SK-N-SH (cell line): ENCODE measurements at regions not wholly inside any gene's neighbourhood (a gene's known extent, or its start where the extent isn't known, plus 50 kb on each side); places are given as distances from the start of the nearest gene placed in this dataset.

Experiments used
- CTCF ChIA-PET: fragments of 300-600, 350-600 bp; formaldehyde crosslinking; extraction: SDS; loops from one replicate; lab custom pipeline; 2021; lab: Yijun Ruan, JAX
- POLR2A ChIA-PET: fragments of 350-600 bp; sonication (Branson Sonifier 250); formaldehyde crosslinking; extraction: SDS; loops from one replicate; lab custom pipeline; 2020; ENCODE audit warnings: antibody characterized with exemption, inconsistent platforms; lab: Yijun Ruan, JAX
- DNase-seq: peaks from one replicate; pipeline ENCODE4 v3.0.0; 2012
- H2AFZ ChIP-seq: fragments of 200-600 bp; sonication (generic); 2 replicates; pipeline ENCODE4 v1.8.1; 2016; ENCODE audit warnings: antibody characterized with exemption, mild to moderate bottlenecking, low read depth
- H3F3A ChIP-seq: fragments of 200-600 bp; sonication (generic); replicated peaks from 2 replicates; pipeline ENCODE3; 2016; ENCODE audit warnings: antibody characterized with exemption, mild to moderate bottlenecking; ENCODE audit not compliant: insufficient read depth
- H3K27ac ChIP-seq, 2 experiments: fragments of 200-500 bp in 1 of 2; fragments of 200-600 bp in 1 of 2; sonication (Bioruptor generic) in 1 of 2; sonication (generic), shearing (Covaris generic) in 1 of 2; 2 replicates each; pipeline versions ENCODE4 v1.5.1 to v1.6.1; 2014 to 2016; ENCODE audit warnings: low read depth in 2 of 2, inconsistent platforms in 1 of 2, low read length in 1 of 2, mild to moderate bottlenecking in 1 of 2, mixed read lengths in 1 of 2
- H3K27me3 ChIP-seq: fragments of 200-600 bp; sonication (generic), shearing (Covaris generic); 2 replicates; pipeline ENCODE4 v1.6.1; 2016; ENCODE audit warnings: mixed run types; ENCODE audit not compliant: insufficient read depth
- H3K36me3 ChIP-seq, 2 experiments: fragments of 200-500 bp in 1 of 2; fragments of 200-600 bp in 1 of 2; sonication (Bioruptor generic) in 1 of 2; sonication (generic) in 1 of 2; replicated peaks in 1 of 2; 2 replicates each; pipeline versions ENCODE3 to v1.5.1; 2014 to 2016; ENCODE audit warnings: low read length in 1 of 2, mild to moderate bottlenecking in 1 of 2; ENCODE audit not compliant: insufficient read depth in 2 of 2, control insufficient read depth in 1 of 2
- H3K4me1 ChIP-seq, 2 experiments: fragments of 200-500 bp in 1 of 2; fragments of 200-600 bp in 1 of 2; sonication (Bioruptor generic) in 1 of 2; sonication (generic), shearing (Covaris generic) in 1 of 2; 2 replicates each; pipeline versions ENCODE4 v1.5.1 to v1.6.1; 2014 to 2016; ENCODE audit warnings: low read depth in 1 of 2, low read length in 1 of 2, mixed run types in 1 of 2; ENCODE audit not compliant: insufficient read depth in 2 of 2, control insufficient read depth in 1 of 2
- H3K4me2 ChIP-seq: fragments of 200-600 bp; sonication (generic), shearing (Covaris generic); 2 replicates; pipeline ENCODE4 v1.6.1; 2017; ENCODE audit warnings: mixed run types
- H3K4me3 ChIP-seq, 2 experiments: fragments of 200-500 bp in 1 of 2; fragments of 200-600 bp in 1 of 2; sonication (Bioruptor generic) in 1 of 2; sonication (generic), shearing (Covaris generic) in 1 of 2; 2 replicates each; pipeline versions ENCODE4 v1.5.1 to v1.8.1; 2014 to 2016; ENCODE audit warnings: low read depth in 2 of 2, inconsistent platforms in 1 of 2, low read length in 1 of 2, mild to moderate bottlenecking in 1 of 2, mixed read lengths in 1 of 2, moderate library complexity in 1 of 2
- H3K79me2 ChIP-seq: fragments of 200-600 bp; sonication (generic); 2 replicates; pipeline ENCODE4 v1.8.1; 2017; ENCODE audit warnings: mild to moderate bottlenecking; ENCODE audit not compliant: insufficient read depth
- H3K9ac ChIP-seq: fragments of 200-600 bp; sonication (generic); 2 replicates; pipeline ENCODE4 v1.6.1; 2017; ENCODE audit warnings: mixed run types
- H3K9me2 ChIP-seq: fragments of 200-600 bp; sonication (generic); 2 replicates; pipeline ENCODE4 v1.6.1; 2017; ENCODE audit warnings: mixed run types
- H3K9me3 ChIP-seq: fragments of 200-600 bp; sonication (generic); 2 replicates; pipeline ENCODE4 v1.6.1; 2017; ENCODE audit warnings: mixed run types, mild to moderate bottlenecking, moderate library complexity
- H4K20me1 ChIP-seq: fragments of 200-600 bp; sonication (generic); 2 replicates; pipeline ENCODE4 v1.6.1; 2017; ENCODE audit warnings: mild to moderate bottlenecking, mixed run types; ENCODE audit not compliant: insufficient read depth
- EP300 ChIP-seq, 2 experiments: IDR thresholded peaks; 2 replicates each; pipeline versions ENCODE4 v1.4.0 to v1.6.1; 2012; ENCODE audit warnings: borderline replicate concordance in 1 of 2, low read depth in 1 of 2, low read length in 1 of 2
- EZH2phosphoT487 ChIP-seq: fragments of 200-600 bp; sonication (generic); IDR thresholded peaks from 2 replicates; pipeline ENCODE4 v1.6.1; 2017; ENCODE audit warnings: low read depth, mixed run types, mild to moderate bottlenecking, antibody characterized with exemption, moderate library complexity, borderline replicate concordance
- FOSL2 ChIP-seq: IDR thresholded peaks from 2 replicates; pipeline ENCODE4 v1.4.0; 2012; ENCODE audit warnings: low read depth, mild to moderate bottlenecking, moderate library complexity, borderline replicate concordance
- FOXJ3 ChIP-seq: sonication (generic); formaldehyde crosslinking; IDR thresholded peaks from 2 replicates; pipeline ENCODE4 v1.5.1; 2020; ENCODE audit warnings: mild to moderate bottlenecking, missing genetic modification reagents
- GABPA ChIP-seq: IDR thresholded peaks from 2 replicates; pipeline ENCODE4 v1.4.0; 2012; ENCODE audit warnings: low read depth, mild to moderate bottlenecking
- GATA2 ChIP-seq: sonication (generic); formaldehyde crosslinking; IDR thresholded peaks from 2 replicates; pipeline ENCODE4 v1.5.0; 2020; ENCODE audit warnings: mild to moderate bottlenecking, missing genetic modification reagents
- JUND ChIP-seq: IDR thresholded peaks from 2 replicates; pipeline ENCODE4 v1.4.0; 2012
- MEF2A ChIP-seq: IDR thresholded peaks from 2 replicates; pipeline ENCODE4 v1.4.0; 2012; ENCODE audit warnings: low read depth, borderline replicate concordance
- MXI1 ChIP-seq: IDR thresholded peaks from 2 replicates; pipeline ENCODE4 v1.6.1; 2012; ENCODE audit warnings: mild to moderate bottlenecking, low read depth, low read length, improper control_type of control experiment
- NFIC ChIP-seq: IDR thresholded peaks from 2 replicates; pipeline ENCODE4 v1.4.0; 2012; ENCODE audit warnings: borderline replicate concordance
- RAD21 ChIP-seq: IDR thresholded peaks from 2 replicates; pipeline ENCODE4 v1.6.1; 2012; ENCODE audit warnings: mild to moderate bottlenecking, low read length
- SMC3 ChIP-seq: IDR thresholded peaks from 2 replicates; pipeline ENCODE4 v1.6.1; 2012; ENCODE audit warnings: low read depth, low read length, improper control_type of control experiment
- TCF12 ChIP-seq: IDR thresholded peaks from 2 replicates; pipeline ENCODE4 v1.4.0; 2012
- TEAD4 ChIP-seq: IDR thresholded peaks from 2 replicates; pipeline ENCODE4 v1.4.0; 2012; ENCODE audit warnings: mild to moderate bottlenecking, borderline replicate concordance; ENCODE audit not compliant: insufficient read depth
- WGBS: methylation state at CpG from one replicate; pipeline ENCODE4 v1.1.6; 2017; ENCODE audit warnings: low lambda C conversion rate; 5-methylcytosine and 5-hydroxymethylcytosine counted together
- TF ChIP-seq, protein P1 (sequence below): IDR thresholded peaks from 2 replicates; pipeline ENCODE4; 2012
- TF ChIP-seq, protein P2 (sequence below): fragments of 200-600 bp; sonication (generic); IDR thresholded peaks from 2 replicates; pipeline ENCODE4 v1.6.1; 2017; ENCODE audit warnings: antibody characterized with exemption, mild to moderate bottlenecking, moderate library complexity
- TF ChIP-seq, protein P3 (sequence below): IDR thresholded peaks from 2 replicates; pipeline ENCODE4 v1.4.0; 2012; ENCODE audit warnings: low read depth, borderline replicate concordance
- TF ChIP-seq, protein P4 (sequence below): IDR thresholded peaks from 2 replicates; pipeline ENCODE4 v1.4.0; 2012; ENCODE audit warnings: low read depth
- TF ChIP-seq, protein P5 (sequence below): IDR thresholded peaks from 2 replicates; pipeline ENCODE4 v1.6.1; 2012; ENCODE audit warnings: mild to moderate bottlenecking, low read depth, low read length, moderate library complexity

DNA sequence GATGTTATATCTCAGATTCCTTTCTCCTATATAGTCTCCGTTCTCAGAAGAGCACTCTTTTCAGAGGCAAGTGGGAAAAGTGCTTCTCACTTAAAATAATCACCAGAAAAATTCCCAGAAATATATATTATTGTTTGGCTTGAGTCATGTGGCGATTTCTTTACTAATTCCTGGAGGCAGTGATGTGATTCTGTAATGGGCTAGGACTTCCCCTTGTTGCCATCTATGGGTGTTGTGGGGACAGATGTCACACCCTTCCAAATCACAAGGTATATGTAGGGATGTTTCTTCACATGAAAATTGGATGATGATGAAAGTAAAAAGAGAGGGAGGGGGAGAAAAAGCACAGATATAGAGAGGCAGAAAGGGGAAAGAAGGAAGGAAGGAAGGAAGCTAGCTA lies 553.4 kb downstream of the PPP4R3C start:
- no peak overlapping the region for H3K4me2 ChIP-seq
- no peak overlapping the region for H3K27ac ChIP-seq
- H3K4me1 ChIP-seq: no peaks in the 10 kb centered on the region
- H3K9me3 ChIP-seq: no peaks in the 10 kb centered on the region
- H4K20me1 ChIP-seq: no peaks in the 10 kb centered on the region
- H3K9ac ChIP-seq: no peak overlapping the region
- no peaks in the 10 kb centered on the region for H3F3A ChIP-seq
- no peaks in the 10 kb centered on the region for H3K36me3 ChIP-seq
- TF ChIP-seq EP300 (IDR thresholded peaks at IDR 0.05; ENCODE audit: borderline replicate concordance in 1 of 2, low read depth in 1 of 2, low read length in 1 of 2): no peak
- TF ChIP-seq EZH2phosphoT487: no peak
- TF ChIP-seq, protein P1, sequence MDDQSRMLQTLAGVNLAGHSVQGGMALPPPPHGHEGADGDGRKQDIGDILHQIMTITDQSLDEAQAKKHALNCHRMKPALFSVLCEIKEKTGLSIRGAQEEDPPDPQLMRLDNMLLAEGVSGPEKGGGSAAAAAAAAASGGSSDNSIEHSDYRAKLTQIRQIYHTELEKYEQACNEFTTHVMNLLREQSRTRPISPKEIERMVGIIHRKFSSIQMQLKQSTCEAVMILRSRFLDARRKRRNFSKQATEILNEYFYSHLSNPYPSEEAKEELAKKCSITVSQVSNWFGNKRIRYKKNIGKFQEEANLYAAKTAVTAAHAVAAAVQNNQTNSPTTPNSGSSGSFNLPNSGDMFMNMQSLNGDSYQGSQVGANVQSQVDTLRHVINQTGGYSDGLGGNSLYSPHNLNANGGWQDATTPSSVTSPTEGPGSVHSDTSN: no peak
- TF ChIP-seq FOXJ3: no peak
- TF ChIP-seq RAD21: no peak
- TF ChIP-seq, protein P2, sequence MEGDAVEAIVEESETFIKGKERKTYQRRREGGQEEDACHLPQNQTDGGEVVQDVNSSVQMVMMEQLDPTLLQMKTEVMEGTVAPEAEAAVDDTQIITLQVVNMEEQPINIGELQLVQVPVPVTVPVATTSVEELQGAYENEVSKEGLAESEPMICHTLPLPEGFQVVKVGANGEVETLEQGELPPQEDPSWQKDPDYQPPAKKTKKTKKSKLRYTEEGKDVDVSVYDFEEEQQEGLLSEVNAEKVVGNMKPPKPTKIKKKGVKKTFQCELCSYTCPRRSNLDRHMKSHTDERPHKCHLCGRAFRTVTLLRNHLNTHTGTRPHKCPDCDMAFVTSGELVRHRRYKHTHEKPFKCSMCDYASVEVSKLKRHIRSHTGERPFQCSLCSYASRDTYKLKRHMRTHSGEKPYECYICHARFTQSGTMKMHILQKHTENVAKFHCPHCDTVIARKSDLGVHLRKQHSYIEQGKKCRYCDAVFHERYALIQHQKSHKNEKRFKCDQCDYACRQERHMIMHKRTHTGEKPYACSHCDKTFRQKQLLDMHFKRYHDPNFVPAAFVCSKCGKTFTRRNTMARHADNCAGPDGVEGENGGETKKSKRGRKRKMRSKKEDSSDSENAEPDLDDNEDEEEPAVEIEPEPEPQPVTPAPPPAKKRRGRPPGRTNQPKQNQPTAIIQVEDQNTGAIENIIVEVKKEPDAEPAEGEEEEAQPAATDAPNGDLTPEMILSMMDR: no peak
- TF ChIP-seq MEF2A: no peak
- TF ChIP-seq, protein P3, sequence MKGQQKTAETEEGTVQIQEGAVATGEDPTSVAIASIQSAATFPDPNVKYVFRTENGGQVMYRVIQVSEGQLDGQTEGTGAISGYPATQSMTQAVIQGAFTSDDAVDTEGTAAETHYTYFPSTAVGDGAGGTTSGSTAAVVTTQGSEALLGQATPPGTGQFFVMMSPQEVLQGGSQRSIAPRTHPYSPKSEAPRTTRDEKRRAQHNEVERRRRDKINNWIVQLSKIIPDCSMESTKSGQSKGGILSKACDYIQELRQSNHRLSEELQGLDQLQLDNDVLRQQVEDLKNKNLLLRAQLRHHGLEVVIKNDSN: no peak
- no peak for TF ChIP-seq NFIC
- TF ChIP-seq JUND: no peak
- TF ChIP-seq, protein P4, sequence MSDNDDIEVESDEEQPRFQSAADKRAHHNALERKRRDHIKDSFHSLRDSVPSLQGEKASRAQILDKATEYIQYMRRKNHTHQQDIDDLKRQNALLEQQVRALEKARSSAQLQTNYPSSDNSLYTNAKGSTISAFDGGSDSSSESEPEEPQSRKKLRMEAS: no peak
- no peak for TF ChIP-seq GATA2 (CRISPR knock-in tag)
- TF ChIP-seq TEAD4: no peak
- TF ChIP-seq SMC3: no peak
- TF ChIP-seq, protein P5, sequence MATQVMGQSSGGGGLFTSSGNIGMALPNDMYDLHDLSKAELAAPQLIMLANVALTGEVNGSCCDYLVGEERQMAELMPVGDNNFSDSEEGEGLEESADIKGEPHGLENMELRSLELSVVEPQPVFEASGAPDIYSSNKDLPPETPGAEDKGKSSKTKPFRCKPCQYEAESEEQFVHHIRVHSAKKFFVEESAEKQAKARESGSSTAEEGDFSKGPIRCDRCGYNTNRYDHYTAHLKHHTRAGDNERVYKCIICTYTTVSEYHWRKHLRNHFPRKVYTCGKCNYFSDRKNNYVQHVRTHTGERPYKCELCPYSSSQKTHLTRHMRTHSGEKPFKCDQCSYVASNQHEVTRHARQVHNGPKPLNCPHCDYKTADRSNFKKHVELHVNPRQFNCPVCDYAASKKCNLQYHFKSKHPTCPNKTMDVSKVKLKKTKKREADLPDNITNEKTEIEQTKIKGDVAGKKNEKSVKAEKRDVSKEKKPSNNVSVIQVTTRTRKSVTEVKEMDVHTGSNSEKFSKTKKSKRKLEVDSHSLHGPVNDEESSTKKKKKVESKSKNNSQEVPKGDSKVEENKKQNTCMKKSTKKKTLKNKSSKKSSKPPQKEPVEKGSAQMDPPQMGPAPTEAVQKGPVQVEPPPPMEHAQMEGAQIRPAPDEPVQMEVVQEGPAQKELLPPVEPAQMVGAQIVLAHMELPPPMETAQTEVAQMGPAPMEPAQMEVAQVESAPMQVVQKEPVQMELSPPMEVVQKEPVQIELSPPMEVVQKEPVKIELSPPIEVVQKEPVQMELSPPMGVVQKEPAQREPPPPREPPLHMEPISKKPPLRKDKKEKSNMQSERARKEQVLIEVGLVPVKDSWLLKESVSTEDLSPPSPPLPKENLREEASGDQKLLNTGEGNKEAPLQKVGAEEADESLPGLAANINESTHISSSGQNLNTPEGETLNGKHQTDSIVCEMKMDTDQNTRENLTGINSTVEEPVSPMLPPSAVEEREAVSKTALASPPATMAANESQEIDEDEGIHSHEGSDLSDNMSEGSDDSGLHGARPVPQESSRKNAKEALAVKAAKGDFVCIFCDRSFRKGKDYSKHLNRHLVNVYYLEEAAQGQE: no peak
- TF ChIP-seq GABPA: no peak
- no peak for TF ChIP-seq TCF12
- TF ChIP-seq MXI1: no peak
- no peak for TF ChIP-seq FOSL2
- 2% methylated on average over 2 of the region's 2 CpGs for WGBS
- ChIA-PET POLR2A (no interaction called here), CTCF (no interaction called here)
- H2AFZ ChIP-seq: no peak overlapping the region
- H3K9me2 ChIP-seq: no peaks in the 10 kb centered on the region
- no peak overlapping the region for H3K4me3 ChIP-seq
- H3K27me3 ChIP-seq: no peaks in the 10 kb centered on the region
- DNase-seq: no peak
- no peaks in the 10 kb centered on the region for H3K79me2 ChIP-seq
